ENCODE measurements at regions not wholly inside any gene's neighbourhood (a gene's known extent, or its start where the extent isn't known, plus 50 kb on each side); places are given as distances from the start of the nearest gene placed in this dataset.

DNA sequence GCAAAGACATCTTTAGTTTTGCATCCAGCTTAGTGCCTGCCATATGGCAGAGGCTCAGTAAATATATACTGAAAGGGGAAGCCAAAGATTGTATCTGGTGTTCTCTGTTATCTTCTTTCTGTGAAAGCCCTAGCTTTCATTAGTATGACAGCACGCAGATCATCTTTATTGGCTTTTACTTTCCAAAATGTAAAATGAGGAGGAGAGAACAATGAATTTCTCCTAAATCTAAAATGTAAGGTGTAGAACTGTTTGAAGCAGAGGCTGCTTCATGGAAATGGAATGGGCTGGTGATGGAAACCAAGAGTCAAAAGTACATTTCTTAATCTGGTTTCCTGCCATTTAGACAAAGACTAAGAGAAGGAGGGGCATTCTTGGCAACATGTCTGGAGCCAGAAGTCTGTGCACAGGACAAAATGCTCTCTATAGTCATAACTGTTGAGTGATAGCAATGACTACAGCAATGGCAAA is 1029.9 kb upstream of the PIK3C3 start:
- FAIRE-seq (no peak), DNase-seq (ENCODE audit: low read depth, low spot score) (no peak), ATAC-seq (no peak)
- no peaks in the 10 kb centered on the region for H3K79me2 ChIP-seq (ENCODE audit: control insufficient read depth, insufficient read depth, low read length)
- no peaks in the 10 kb centered on the region for H3K9me3 ChIP-seq (replicated peaks; ENCODE audit: control insufficient read depth, insufficient read depth, low read length)
- BruUV-seq (replicated peaks) = no TSS peak
- ChIA-PET RAD21 (ENCODE audit: unreplicated experiment) (no interaction called here), POLR2A (no interaction called here), SMC1A (ENCODE audit: uncharacterized antibody, unreplicated experiment) (no interaction called here), CTCF (no interaction called here)
- in situ Hi-C loops (cut with MboI) (loop anchor here (25.0 kb wide), 1 partner anchor 812 kb away; no protein-coding TSS in a partner anchor), intact Hi-C loops (cut with micrococcal nuclease; ENCODE audit: unreplicated experiment) (no loop called here)
- H3K4me3 ChIP-seq = no peak overlapping the region
- H3K27me3 ChIP-seq (replicated peaks in 1 of 2; ENCODE audit: control insufficient read depth in 2 of 2, insufficient read depth in 2 of 2, low read length in 1 of 2) = no peaks in the 10 kb centered on the region
- H3K4me2 ChIP-seq (ENCODE audit: control insufficient read depth, insufficient read depth) = no peak overlapping the region
- no peaks in the 10 kb centered on the region for H3K36me3 ChIP-seq (ENCODE audit: control insufficient read depth in 2 of 2, insufficient read depth in 2 of 2, low read length in 1 of 2)
- H3K4me1 ChIP-seq (ENCODE audit: control insufficient read depth, insufficient read depth, low read length) = no peaks in the 10 kb centered on the region
- no peak for TF ChIP-seq ZNF207 (IDR thresholded peaks at IDR 0.05; ENCODE audit: borderline replicate concordance)
- no peak for TF ChIP-seq CHD2 (IDR thresholded peaks at IDR 0.05; ENCODE audit: borderline replicate concordance, low read depth, low read length)
- TF ChIP-seq POLR2AphosphoS2 (IDR thresholded peaks at IDR 0.05; ENCODE audit: low read depth, low read length) = no peak
- TF ChIP-seq KDM1A (IDR thresholded peaks at IDR 0.05; ENCODE audit: borderline replicate concordance) = no peak
- TF ChIP-seq, protein P1, sequence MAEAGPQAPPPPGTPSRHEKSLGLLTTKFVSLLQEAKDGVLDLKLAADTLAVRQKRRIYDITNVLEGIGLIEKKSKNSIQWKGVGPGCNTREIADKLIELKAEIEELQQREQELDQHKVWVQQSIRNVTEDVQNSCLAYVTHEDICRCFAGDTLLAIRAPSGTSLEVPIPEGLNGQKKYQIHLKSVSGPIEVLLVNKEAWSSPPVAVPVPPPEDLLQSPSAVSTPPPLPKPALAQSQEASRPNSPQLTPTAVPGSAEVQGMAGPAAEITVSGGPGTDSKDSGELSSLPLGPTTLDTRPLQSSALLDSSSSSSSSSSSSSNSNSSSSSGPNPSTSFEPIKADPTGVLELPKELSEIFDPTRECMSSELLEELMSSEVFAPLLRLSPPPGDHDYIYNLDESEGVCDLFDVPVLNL (IDR thresholded peaks at IDR 0.05; ENCODE audit: low read depth, low read length) = no peak
- TF ChIP-seq KLF5 (IDR thresholded peaks at IDR 0.05; ENCODE audit: partially characterized antibody) = no peak
- TF ChIP-seq, protein P2, sequence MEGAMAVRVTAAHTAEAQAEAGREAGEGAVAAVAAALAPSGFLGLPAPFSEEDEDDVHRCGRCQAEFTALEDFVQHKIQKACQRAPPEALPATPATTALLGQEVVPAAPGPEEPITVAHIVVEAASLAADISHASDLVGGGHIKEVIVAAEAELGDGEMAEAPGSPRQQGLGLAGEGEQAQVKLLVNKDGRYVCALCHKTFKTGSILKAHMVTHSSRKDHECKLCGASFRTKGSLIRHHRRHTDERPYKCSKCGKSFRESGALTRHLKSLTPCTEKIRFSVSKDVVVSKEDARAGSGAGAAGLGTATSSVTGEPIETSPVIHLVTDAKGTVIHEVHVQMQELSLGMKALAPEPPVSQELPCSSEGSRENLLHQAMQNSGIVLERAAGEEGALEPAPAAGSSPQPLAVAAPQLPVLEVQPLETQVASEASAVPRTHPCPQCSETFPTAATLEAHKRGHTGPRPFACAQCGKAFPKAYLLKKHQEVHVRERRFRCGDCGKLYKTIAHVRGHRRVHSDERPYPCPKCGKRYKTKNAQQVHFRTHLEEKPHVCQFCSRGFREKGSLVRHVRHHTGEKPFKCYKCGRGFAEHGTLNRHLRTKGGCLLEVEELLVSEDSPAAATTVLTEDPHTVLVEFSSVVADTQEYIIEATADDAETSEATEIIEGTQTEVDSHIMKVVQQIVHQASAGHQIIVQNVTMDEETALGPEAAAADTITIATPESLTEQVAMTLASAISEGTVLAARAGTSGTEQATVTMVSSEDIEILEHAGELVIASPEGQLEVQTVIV (IDR thresholded peaks at IDR 0.05; ENCODE audit: borderline replicate concordance, partially characterized antibody) = no peak
- no peak for TF ChIP-seq FOXK2 (IDR thresholded peaks at IDR 0.05)
- TF ChIP-seq EED (IDR thresholded peaks at IDR 0.05; ENCODE audit: low read depth) = no peak
- TF ChIP-seq, protein P3, sequence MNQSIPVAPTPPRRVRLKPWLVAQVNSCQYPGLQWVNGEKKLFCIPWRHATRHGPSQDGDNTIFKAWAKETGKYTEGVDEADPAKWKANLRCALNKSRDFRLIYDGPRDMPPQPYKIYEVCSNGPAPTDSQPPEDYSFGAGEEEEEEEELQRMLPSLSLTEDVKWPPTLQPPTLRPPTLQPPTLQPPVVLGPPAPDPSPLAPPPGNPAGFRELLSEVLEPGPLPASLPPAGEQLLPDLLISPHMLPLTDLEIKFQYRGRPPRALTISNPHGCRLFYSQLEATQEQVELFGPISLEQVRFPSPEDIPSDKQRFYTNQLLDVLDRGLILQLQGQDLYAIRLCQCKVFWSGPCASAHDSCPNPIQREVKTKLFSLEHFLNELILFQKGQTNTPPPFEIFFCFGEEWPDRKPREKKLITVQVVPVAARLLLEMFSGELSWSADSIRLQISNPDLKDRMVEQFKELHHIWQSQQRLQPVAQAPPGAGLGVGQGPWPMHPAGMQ (IDR thresholded peaks at IDR 0.05; ENCODE audit: borderline replicate concordance) = no peak
- TF ChIP-seq MTA2 (IDR thresholded peaks at IDR 0.05; ENCODE audit: low read depth) = no peak
- TF ChIP-seq, protein P4, sequence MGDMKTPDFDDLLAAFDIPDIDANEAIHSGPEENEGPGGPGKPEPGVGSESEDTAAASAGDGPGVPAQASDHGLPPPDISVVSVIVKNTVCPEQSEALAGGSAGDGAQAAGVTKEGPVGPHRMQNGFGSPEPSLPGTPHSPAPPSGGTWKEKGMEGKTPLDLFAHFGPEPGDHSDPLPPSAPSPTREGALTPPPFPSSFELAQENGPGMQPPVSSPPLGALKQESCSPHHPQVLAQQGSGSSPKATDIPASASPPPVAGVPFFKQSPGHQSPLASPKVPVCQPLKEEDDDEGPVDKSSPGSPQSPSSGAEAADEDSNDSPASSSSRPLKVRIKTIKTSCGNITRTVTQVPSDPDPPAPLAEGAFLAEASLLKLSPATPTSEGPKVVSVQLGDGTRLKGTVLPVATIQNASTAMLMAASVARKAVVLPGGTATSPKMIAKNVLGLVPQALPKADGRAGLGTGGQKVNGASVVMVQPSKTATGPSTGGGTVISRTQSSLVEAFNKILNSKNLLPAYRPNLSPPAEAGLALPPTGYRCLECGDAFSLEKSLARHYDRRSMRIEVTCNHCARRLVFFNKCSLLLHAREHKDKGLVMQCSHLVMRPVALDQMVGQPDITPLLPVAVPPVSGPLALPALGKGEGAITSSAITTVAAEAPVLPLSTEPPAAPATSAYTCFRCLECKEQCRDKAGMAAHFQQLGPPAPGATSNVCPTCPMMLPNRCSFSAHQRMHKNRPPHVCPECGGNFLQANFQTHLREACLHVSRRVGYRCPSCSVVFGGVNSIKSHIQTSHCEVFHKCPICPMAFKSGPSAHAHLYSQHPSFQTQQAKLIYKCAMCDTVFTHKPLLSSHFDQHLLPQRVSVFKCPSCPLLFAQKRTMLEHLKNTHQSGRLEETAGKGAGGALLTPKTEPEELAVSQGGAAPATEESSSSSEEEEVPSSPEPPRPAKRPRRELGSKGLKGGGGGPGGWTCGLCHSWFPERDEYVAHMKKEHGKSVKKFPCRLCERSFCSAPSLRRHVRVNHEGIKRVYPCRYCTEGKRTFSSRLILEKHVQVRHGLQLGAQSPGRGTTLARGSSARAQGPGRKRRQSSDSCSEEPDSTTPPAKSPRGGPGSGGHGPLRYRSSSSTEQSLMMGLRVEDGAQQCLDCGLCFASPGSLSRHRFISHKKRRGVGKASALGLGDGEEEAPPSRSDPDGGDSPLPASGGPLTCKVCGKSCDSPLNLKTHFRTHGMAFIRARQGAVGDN (IDR thresholded peaks at IDR 0.05) = no peak
- TF ChIP-seq CBFB (IDR thresholded peaks at IDR 0.05; ENCODE audit: low read depth) = no peak
- TF ChIP-seq SREBF1 (IDR thresholded peaks at IDR 0.05; ENCODE audit: low read length) = no peak
- no peak for TF ChIP-seq SIN3A (IDR thresholded peaks at IDR 0.05; ENCODE audit: low read depth, low read length)
- TF ChIP-seq TCF7 (IDR thresholded peaks at IDR 0.05; ENCODE audit: borderline replicate concordance) = no peak
- TF ChIP-seq MXI1 (IDR thresholded peaks at IDR 0.05; ENCODE audit: low read depth, low read length) = no peak
- H3K9ac ChIP-seq (ENCODE audit: control insufficient read depth, insufficient read depth, low read length) = no peak overlapping the region
- no peak overlapping the region for H2AFZ ChIP-seq (ENCODE audit: control insufficient read depth, low read depth, low read length)
- no peaks in the 10 kb centered on the region for H4K20me1 ChIP-seq (ENCODE audit: control insufficient read depth, insufficient read depth)
- no peak overlapping the region for H3K27ac ChIP-seq (ENCODE audit: control insufficient read depth, insufficient read depth)
- WGBS (ENCODE audit: insufficient coverage, insufficient replicate concordance, low lambda C conversion rate, missing lambda C conversion rate) = 47% methylated on average over 1 of the region's 1 CpG

All from GM12878 (cell line).